ENCODE measurements at regions not wholly inside any gene's neighbourhood (a gene's known extent, or its start where the extent isn't known, plus 50 kb on each side); places are given as distances from the start of the nearest gene placed in this dataset.

- no peak for DNase-seq (ENCODE audit: extremely low read depth, insufficient read length)
- H3K4me3 ChIP-seq (replicated peaks; ENCODE audit: low read depth, low read length) = no peak overlapping the region
- peaks cover 2% of the 10 kb centered on the region; the same call in 1 of the 2 replicates for H3K27me3 ChIP-seq (replicated peaks; ENCODE audit: control insufficient read depth, insufficient read depth, low read length)
- H3K36me3 ChIP-seq (ENCODE audit: control insufficient read depth, insufficient read depth, low read length) = no peaks in the 10 kb centered on the region
- no peak for TF ChIP-seq CTCF (IDR thresholded peaks at IDR 0.05; ENCODE audit: insufficient read depth, low read length, poor library complexity, severe bottlenecking)
Observed at GRCh38 chr10:92747066-92747465, 57.3 kb downstream of the HHEX start.

GRCh38 chr10:92747600-92747999 lies 57.8 kb downstream of the HHEX start:
- no peak overlapping the region for H3K4me3 ChIP-seq (replicated peaks; ENCODE audit: low read depth, low read length)
- DNase-seq (ENCODE audit: extremely low read depth, insufficient read length) = no peak
- H3K36me3 ChIP-seq (ENCODE audit: control insufficient read depth, insufficient read depth, low read length) = no peaks in the 10 kb centered on the region
- TF ChIP-seq CTCF (IDR thresholded peaks at IDR 0.05; ENCODE audit: insufficient read depth, low read length, poor library complexity, severe bottlenecking) = no peak
- H3K27me3 ChIP-seq (replicated peaks; ENCODE audit: control insufficient read depth, insufficient read depth, low read length) = peaks cover 2% of the 10 kb centered on the region; the same call in 1 of the 2 replicates

GRCh38 chr10:92750791-92751533 lies 61.2 kb downstream of the HHEX start:
- H3K27me3 ChIP-seq (replicated peaks; ENCODE audit: control insufficient read depth, insufficient read depth, low read length) = peaks cover 2% of the 10 kb centered on the region; the same call in 1 of the 2 replicates
- no peak overlapping the region for H3K4me3 ChIP-seq (replicated peaks; ENCODE audit: low read depth, low read length)
- no peak for TF ChIP-seq CTCF (IDR thresholded peaks at IDR 0.05; ENCODE audit: insufficient read depth, low read length, poor library complexity, severe bottlenecking)
- no peaks in the 10 kb centered on the region for H3K36me3 ChIP-seq (ENCODE audit: control insufficient read depth, insufficient read depth, low read length)
- no peak for DNase-seq (ENCODE audit: extremely low read depth, insufficient read length)

GRCh38 chr10:92751534-92751811 lies 61.7 kb downstream of the HHEX start:
- Histone ChIP-seq H3K4me3 (replicated peaks; ENCODE audit: low read depth, low read length) (no peak overlapping the region), H3K27me3 (replicated peaks; ENCODE audit: control insufficient read depth, insufficient read depth, low read length) (peaks cover 2% of the 10 kb centered on the region; the same call in 1 of the 2 replicates), H3K36me3 (ENCODE audit: control insufficient read depth, insufficient read depth, low read length) (no peaks in the 10 kb centered on the region)
- TF ChIP-seq CTCF (IDR thresholded peaks at IDR 0.05; ENCODE audit: insufficient read depth, low read length, poor library complexity, severe bottlenecking) = no peak
- no peak for DNase-seq (ENCODE audit: extremely low read depth, insufficient read length)

- Histone ChIP-seq H3K27me3 (replicated peaks; ENCODE audit: control insufficient read depth, insufficient read depth, low read length) (peaks cover 2% of the 10 kb centered on the region; the same call in 1 of the 2 replicates), H3K4me3 (replicated peaks; ENCODE audit: low read depth, low read length) (no peak overlapping the region), H3K36me3 (ENCODE audit: control insufficient read depth, insufficient read depth, low read length) (no peaks in the 10 kb centered on the region)
- DNase-seq (ENCODE audit: extremely low read depth, insufficient read length) = no peak
- no peak for TF ChIP-seq CTCF (IDR thresholded peaks at IDR 0.05; ENCODE audit: insufficient read depth, low read length, poor library complexity, severe bottlenecking)
Observed at GRCh38 chr10:92751827-92752226, 62.1 kb downstream of the HHEX start.

GRCh38 chr10:92753865-92754264 lies 64.1 kb downstream of the HHEX start:
- no peak for DNase-seq (ENCODE audit: extremely low read depth, insufficient read length)
- Histone ChIP-seq H3K36me3 (ENCODE audit: control insufficient read depth, insufficient read depth, low read length) (no peaks in the 10 kb centered on the region), H3K4me3 (replicated peaks; ENCODE audit: low read depth, low read length) (no peak overlapping the region), H3K27me3 (replicated peaks; ENCODE audit: control insufficient read depth, insufficient read depth, low read length) (peaks cover 2% of the 10 kb centered on the region; the same call in 1 of the 2 replicates)
- TF ChIP-seq CTCF (IDR thresholded peaks at IDR 0.05; ENCODE audit: insufficient read depth, low read length, poor library complexity, severe bottlenecking) = no peak

All from GM06990 (cell line).